Gastroesophageal sphincter (tissue), 3 donors: ENCODE measurements at regions not wholly inside any gene's neighbourhood (a gene's known extent, or its start where the extent isn't known, plus 50 kb on each side); places are given as distances from the start of the nearest gene placed in this dataset.
"Not testable (repeated sequence)": the region's sequence is repeated elsewhere in the genome, so short reads cannot be mapped to it uniquely, and the experiment has no call there.

Experiments
- CTCF ChIP-seq, 4 experiments: fragments of 200-600 bp in 2 of 4; fragments of 450-650 bp in 2 of 4; sonication (generic) in 1 of 4; IDR thresholded peaks; one replicate each; pipeline ENCODE4 v1.5.1; 2017 to 2019; ENCODE audit warnings: antibody characterized with exemption in 4 of 4, mild to moderate bottlenecking in 2 of 4, moderate library complexity in 2 of 4
- EP300 ChIP-seq: sonication (generic); formaldehyde crosslinking; IDR thresholded peaks from one replicate; pipeline ENCODE4 v1.6.1; 2017; ENCODE audit warnings: antibody characterized with exemption, mild to moderate bottlenecking
- POLR2A ChIP-seq, 2 donors: fragments of 450-650 bp; IDR thresholded peaks; one replicate each; pipeline ENCODE4 v1.6.1; 2017; ENCODE audit warnings: antibody characterized with exemption in 2 of 2, mild to moderate bottlenecking in 2 of 2, moderate library complexity in 1 of 2
- POLR2AphosphoS5 ChIP-seq: sonication (generic); formaldehyde crosslinking; IDR thresholded peaks from one replicate; pipeline ENCODE4 v1.6.1; 2017; ENCODE audit warnings: antibody characterized with exemption

GRCh38 chr21:6439058-6439457, 4082.3 kb upstream of the TPTE start:
- not testable (repeated sequence) for TF ChIP-seq POLR2A (IDR thresholded peaks at IDR 0.05); CTCF (IDR thresholded peaks at IDR 0.05); POLR2AphosphoS5; EP300
